K562 (cell line): ENCODE measurements at regions not wholly inside any gene's neighbourhood (a gene's known extent, or its start where the extent isn't known, plus 50 kb on each side); places are given as distances from the start of the nearest gene placed in this dataset.

Experiments
- ATAC-seq: fragments of 200-7000 bp; cut with Tn5 transposase; 3 replicates; pipeline ENCODE4 v1.9.1; 2020; ENCODE audit warnings: moderate library complexity
- BruUV-seq: library from RNA; stranded (reverse); fragments of 400-500 nt; replicated peaks from 2 replicates; lab custom pipeline; 2021; lab: Mats Ljungman, UMichigan
- CTCF ChIA-PET: fragments of 300-600 bp; formaldehyde crosslinking; extraction: SDS; loops from one replicate; lab custom pipeline; 2021; ENCODE audit warnings: low intra/inter-chr PET ratio; lab: Yijun Ruan, JAX
- POLR2A ChIA-PET: fragments of 300-600, 350-650 bp; sonication (Branson Sonifier 250); formaldehyde crosslinking; extraction: SDS; loops from one replicate; lab custom pipeline; 2021; ENCODE audit warnings: antibody characterized with exemption, inconsistent platforms; lab: Yijun Ruan, JAX
- DNase-seq, 4 experiments: peaks; one replicate each; pipeline versions ENCODE4 v3.0.0 to v3.0.0-alpha.2; 2011 to 2018; ENCODE audit warnings: low spot score in 3 of 4, mixed read lengths in 3 of 4; ENCODE audit errors: extremely low read depth in 1 of 4
- FAIRE-seq: peaks from 2 replicates; lab custom pipeline; 2011; peaks lifted over from hg19 to GRCh38; lab: Jason Lieb, UNC
- H2AFZ ChIP-seq: 2 replicates; pipeline ENCODE4 v1.6.0; 2011; ENCODE audit warnings: low read depth, low read length, control low read depth, inconsistent platforms
- H3K27ac ChIP-seq: fragments of 200-600 bp; 3 replicates; pipeline ENCODE4 v1.8.0; 2011; ENCODE audit warnings: low read depth, mild to moderate bottlenecking, control low read depth, inconsistent platforms, low read length, moderate library complexity, mixed read lengths; ENCODE audit errors: extremely low read depth
- H3K27me3 ChIP-seq, 2 experiments: fragments of 300-600 bp in 1 of 2; 2 replicates in 1 of 2; 3 replicates in 1 of 2; pipeline versions ENCODE4 v1.6.0 to v1.8.0; 2011; ENCODE audit warnings: inconsistent platforms in 2 of 2, low read length in 2 of 2, mild to moderate bottlenecking in 1 of 2, mixed read lengths in 1 of 2, moderate library complexity in 1 of 2; ENCODE audit not compliant: control insufficient read depth in 2 of 2, insufficient read depth in 2 of 2
- H3K36me3 ChIP-seq: fragments of 300-600 bp; 3 replicates; pipeline ENCODE4 v1.8.0; 2011; ENCODE audit warnings: mild to moderate bottlenecking, low read length, inconsistent platforms; ENCODE audit not compliant: control insufficient read depth, insufficient read depth
- H3K4me1 ChIP-seq, 2 experiments: fragments of 200-600 bp in 1 of 2; replicated peaks in 1 of 2; 2 replicates in 1 of 2; 3 replicates in 1 of 2; pipeline versions ENCODE4 v1.5.1 to v1.8.0; 2011; ENCODE audit warnings: inconsistent platforms in 2 of 2, low read length in 2 of 2, mild to moderate bottlenecking in 1 of 2, mixed read lengths in 1 of 2, moderate library complexity in 1 of 2; ENCODE audit not compliant: control insufficient read depth in 2 of 2, insufficient read depth in 2 of 2
- H3K4me2 ChIP-seq: 2 replicates; pipeline ENCODE4 v1.6.1; 2011; ENCODE audit warnings: low read length, control low read depth, inconsistent platforms, mixed read lengths; ENCODE audit not compliant: insufficient read depth
- H3K4me3 ChIP-seq: fragments of 200-600 bp; sonication (generic), shearing (Covaris generic); 2 replicates; pipeline ENCODE4 v1.5.1; 2016; ENCODE audit warnings: control low read depth, inconsistent platforms
- H3K79me2 ChIP-seq: fragments of 200-600 bp; 3 replicates; pipeline ENCODE4 v1.8.0; 2011; ENCODE audit warnings: low read length, inconsistent platforms; ENCODE audit not compliant: control insufficient read depth, insufficient read depth
- H3K9ac ChIP-seq, 2 experiments: 2 replicates each; pipeline versions ENCODE4 v1.6.0 to v1.6.1; 2011; ENCODE audit warnings: low read depth in 2 of 2, low read length in 2 of 2, control low read depth in 1 of 2, inconsistent platforms in 1 of 2, mild to moderate bottlenecking in 1 of 2, mixed read lengths in 1 of 2; ENCODE audit not compliant: insufficient read depth in 1 of 2
- H3K9me1 ChIP-seq: one replicate; pipeline ENCODE4 v1.6.0; 2011; ENCODE audit warnings: inconsistent platforms, mild to moderate bottlenecking, low read length, moderate library complexity; ENCODE audit not compliant: control insufficient read depth, insufficient read depth
- H3K9me3 ChIP-seq: replicated peaks from 2 replicates; pipeline ENCODE4 v1.5.1; 2011; ENCODE audit warnings: low read depth, low read length, inconsistent platforms; ENCODE audit not compliant: control insufficient read depth, insufficient read depth
- H4K20me1 ChIP-seq: replicated peaks from 2 replicates; pipeline ENCODE4 v1.6.1; 2011; ENCODE audit warnings: low read length, inconsistent platforms, mixed read lengths; ENCODE audit not compliant: control insufficient read depth, insufficient read depth
- CREB3 ChIP-seq: fragments of 450-650 bp; conservative IDR thresholded peaks from 2 replicates; pipeline ENCODE4 v1.6.1; 2016; ENCODE audit warnings: missing genetic modification characterization, low read depth, mild to moderate bottlenecking, missing compliant biosample characterization, moderate library complexity
- POLR3A ChIP-seq: IDR thresholded peaks from 2 replicates; pipeline ENCODE4 v1.6.1; 2011; ENCODE audit warnings: borderline replicate concordance, mild to moderate bottlenecking, moderate library complexity; ENCODE audit not compliant: insufficient read length, insufficient read depth; ENCODE audit errors: extremely low read depth
- SMAD4 ChIP-seq: fragments of 250-450 bp; sonication (Bioruptor Pico); conservative IDR thresholded peaks from 2 replicates; pipeline ENCODE4 v1.8.0; 2021; ENCODE audit warnings: inconsistent platforms, mild to moderate bottlenecking, moderate library complexity
- TAL1 ChIP-seq: fragments of 450-650 bp; IDR thresholded peaks from 2 replicates; pipeline ENCODE4 v1.6.1; 2016; ENCODE audit warnings: mild to moderate bottlenecking
- ZNF77 ChIP-seq: fragments of 250-450 bp; sonication (Bioruptor Pico); IDR thresholded peaks from 2 replicates; pipeline ENCODE4 v1.5.0; 2020
- WGBS: fragments of 100-300 bp; shearing (Covaris generic); methylation state at CpG from one replicate; pipeline ENCODE4 v1.1.6; 2016; ENCODE audit warnings: low coverage, mixed read lengths; ENCODE audit not compliant: insufficient coverage; ENCODE audit errors: missing lambda C conversion rate; 5-methylcytosine and 5-hydroxymethylcytosine counted together
- in situ Hi-C: fragments of 300-500 bp; cut with MboI; formaldehyde crosslinking; loops from 4 replicates; pipeline ENCODE4 v1.15.0; 2018; ENCODE audit warnings: inconsistent platforms, mixed read lengths
- intact Hi-C: fragments of 100-400 bp; cut with micrococcal nuclease; formaldehyde crosslinking; loops from 2 replicates; pipeline ENCODE4 v1.14.2; 2022

- no peak overlapping the region for H3K4me3 ChIP-seq
- no peak for DNase-seq
- peak; percentile 11 for FAIRE-seq
- H3K27me3 ChIP-seq: no peaks in the 10 kb centered on the region
- no TSS peak for BruUV-seq
- 2% methylated on average over 5 of the region's 5 CpGs for WGBS
- in situ Hi-C loops (loop anchor here (10.0 kb wide), 1 partner anchor 201 kb away; no protein-coding TSS in a partner anchor), intact Hi-C loops (loop anchor here (1.0 to 10.0 kb wide), 3 partner anchors 192 to 721 kb away; no protein-coding TSS in a partner anchor)
- no peaks in the 10 kb centered on the region for H3K4me1 ChIP-seq
- H3K27ac ChIP-seq: no peak overlapping the region
- H3K9ac ChIP-seq: no peak overlapping the region
- CTCF ChIA-PET: interaction anchor here (1.7 to 3.0 kb wide), 3 partner anchors 192 to 487 kb away, joined by 7 to 19 read pairs (median 11); no protein-coding TSS in a partner anchor
- POLR2A ChIA-PET: interaction anchor here (0.6 kb wide), 2 partner anchors 1390 to 1537 kb away, joined by 3 read pairs; no protein-coding TSS in a partner anchor
- H3K79me2 ChIP-seq: no peaks in the 10 kb centered on the region
- TF ChIP-seq TAL1 (no peak), ZNF77 (CRISPR knock-in tag) (no peak), SMAD4 (no peak), POLR3A (no peak), CREB3 (no peak)
- ATAC-seq: no peak
- H3K9me1 ChIP-seq: no peaks in the 10 kb centered on the region
- H3K4me2 ChIP-seq: no peak overlapping the region
- no peak overlapping the region for H2AFZ ChIP-seq
- no peaks in the 10 kb centered on the region for H3K36me3 ChIP-seq
- no peaks in the 10 kb centered on the region for H3K9me3 ChIP-seq
- no peaks in the 10 kb centered on the region for H4K20me1 ChIP-seq
Observed at GRCh38 chr1:66445492-66446181, 88.3 kb upstream of the SGIP1 start.
